Trophoblast cell (in vitro differentiated cells and primary cell): ENCODE measurements at regions not wholly inside any gene's neighbourhood (a gene's known extent, or its start where the extent isn't known, plus 50 kb on each side); places are given as distances from the start of the nearest gene placed in this dataset.
"Not testable (repeated sequence)": the region's sequence is repeated elsewhere in the genome, so short reads cannot be mapped to it uniquely, and the experiment has no call there.

Experiments used
- DNase-seq, 2 donors: peaks; one replicate each; pipeline ENCODE4 v3.0.0-alpha.2; 2016
- H2AFZ ChIP-seq: 2 replicates; pipeline ENCODE4 v1.6.1; 2013; ENCODE audit warnings: low read length, moderate library complexity, mild to moderate bottlenecking; ENCODE audit not compliant: insufficient read depth, poor library complexity
- H2AK5ac ChIP-seq: 2 replicates; pipeline ENCODE4 v1.6.1; 2013; ENCODE audit warnings: mild to moderate bottlenecking, low read length
- H2BK120ac ChIP-seq: 2 replicates; pipeline ENCODE4 v1.6.1; 2013; ENCODE audit warnings: low read length, mild to moderate bottlenecking, moderate library complexity; ENCODE audit not compliant: insufficient read depth, poor library complexity
- H2BK12ac ChIP-seq: 2 replicates; pipeline ENCODE4 v1.6.1; 2013; ENCODE audit warnings: mild to moderate bottlenecking, low read length, moderate library complexity
- H2BK5ac ChIP-seq: 2 replicates; pipeline ENCODE4 v1.6.1; 2013; ENCODE audit warnings: low read length, low read depth, moderate library complexity, mild to moderate bottlenecking; ENCODE audit not compliant: poor library complexity
- H3K14ac ChIP-seq: 2 replicates; pipeline ENCODE4 v1.6.1; 2013; ENCODE audit warnings: mild to moderate bottlenecking, low read length
- H3K18ac ChIP-seq: 2 replicates; pipeline ENCODE4 v1.6.1; 2013; ENCODE audit warnings: mild to moderate bottlenecking, low read length
- H3K23ac ChIP-seq: 2 replicates; pipeline ENCODE4 v1.6.1; 2013; ENCODE audit warnings: low read length
- H3K27ac ChIP-seq: 2 replicates; pipeline ENCODE4 v1.5.1; 2013; ENCODE audit warnings: low read depth, mild to moderate bottlenecking, inconsistent platforms, low read length, moderate library complexity
- H3K27me3 ChIP-seq: 2 replicates; pipeline ENCODE4 v1.6.1; 2013; ENCODE audit warnings: inconsistent platforms, mild to moderate bottlenecking, low read length, moderate library complexity; ENCODE audit not compliant: insufficient read depth
- H3K36me3 ChIP-seq, 2 experiments: 1 replicate in 1 of 2; 2 replicates in 1 of 2; pipeline ENCODE4 v1.6.1; 2013; ENCODE audit warnings: low read length in 2 of 2, mild to moderate bottlenecking in 2 of 2, moderate library complexity in 1 of 2; ENCODE audit not compliant: insufficient read depth in 2 of 2, control insufficient read depth in 1 of 2
- H3K4ac ChIP-seq: 2 replicates; pipeline ENCODE4 v1.6.1; 2013; ENCODE audit warnings: low read depth, mild to moderate bottlenecking, low read length, moderate library complexity
- H3K4me1 ChIP-seq, 2 experiments: 1 replicate in 1 of 2; 2 replicates in 1 of 2; pipeline ENCODE4 v1.6.1; 2013; ENCODE audit warnings: low read length in 2 of 2, mild to moderate bottlenecking in 2 of 2, moderate library complexity in 1 of 2; ENCODE audit not compliant: insufficient read depth in 2 of 2, control insufficient read depth in 1 of 2
- H3K4me2 ChIP-seq: 2 replicates; pipeline ENCODE4 v1.6.1; 2013; ENCODE audit warnings: inconsistent platforms, mild to moderate bottlenecking, low read length, moderate library complexity
- H3K4me3 ChIP-seq: 2 replicates; pipeline ENCODE4 v1.5.1; 2013; ENCODE audit warnings: mild to moderate bottlenecking, low read depth, low read length, inconsistent platforms
- H3K79me1 ChIP-seq: one replicate; pipeline ENCODE4 v1.6.1; 2013; ENCODE audit warnings: low read length
- H3K79me2 ChIP-seq: 2 replicates; pipeline ENCODE4 v1.6.1; 2013; ENCODE audit warnings: low read length, mild to moderate bottlenecking; ENCODE audit not compliant: control insufficient read depth, insufficient read depth, poor library complexity
- H3K9ac ChIP-seq: 2 replicates; pipeline ENCODE4 v1.6.1; 2013; ENCODE audit warnings: mild to moderate bottlenecking, low read length
- H3K9me3 ChIP-seq: 2 replicates; pipeline ENCODE4 v1.6.1; 2013; ENCODE audit warnings: low read depth, mild to moderate bottlenecking, control low read depth, inconsistent platforms, low read length; ENCODE audit not compliant: insufficient read depth
- H4K12ac ChIP-seq: 2 replicates; pipeline ENCODE4 v1.6.1; 2013; ENCODE audit warnings: low read depth, mild to moderate bottlenecking, low read length, moderate library complexity
- H4K8ac ChIP-seq: 2 replicates; pipeline ENCODE4 v1.6.1; 2013; ENCODE audit warnings: low read depth, mild to moderate bottlenecking, low read length, moderate library complexity
- H4K91ac ChIP-seq: one replicate; pipeline ENCODE4 v1.6.1; 2013; ENCODE audit warnings: low read depth, mild to moderate bottlenecking, low read length, moderate library complexity
- WGBS: extraction: QIAGEN DNeasy Blood & Tissue Kit; methylation state at CpG from one replicate; pipeline ENCODE4 v1.1.7; 2013; ENCODE audit warnings: missing lambda C conversion rate; ENCODE audit not compliant: insufficient read length, insufficient coverage; ENCODE audit errors: extremely low coverage; 5-methylcytosine and 5-hydroxymethylcytosine counted together

GRCh38 chr6:141877275-141877983 is 255.3 kb upstream of the GJE1 start:
- no peak overlapping the region for H4K91ac ChIP-seq
- DNase-seq: no peak
- H4K12ac ChIP-seq: no peak overlapping the region
- H2AFZ ChIP-seq: no peak overlapping the region
- H3K23ac ChIP-seq: no peak overlapping the region
- no peak overlapping the region for H2BK120ac ChIP-seq
- H3K4me3 ChIP-seq: no peak overlapping the region
- H3K9me3 ChIP-seq: no peaks in the 10 kb centered on the region
- H3K14ac ChIP-seq: no peak overlapping the region
- H4K8ac ChIP-seq: no peak overlapping the region
- H3K18ac ChIP-seq: no peak overlapping the region
- no peak overlapping the region for H3K4me2 ChIP-seq
- H3K27me3 ChIP-seq: no peaks in the 10 kb centered on the region
- no peak overlapping the region for H3K4ac ChIP-seq
- H3K36me3 ChIP-seq: no peaks in the 10 kb centered on the region
- no peak overlapping the region for H2BK5ac ChIP-seq
- H3K79me1 ChIP-seq: no peaks in the 10 kb centered on the region
- H3K4me1 ChIP-seq: no peaks in the 10 kb centered on the region
- WGBS: no CpG with 5 or more reads among the region's 2 CpGs
- H3K79me2 ChIP-seq: no peaks in the 10 kb centered on the region
- no peak overlapping the region for H3K9ac ChIP-seq
- no peak overlapping the region for H2AK5ac ChIP-seq
- no peak overlapping the region for H2BK12ac ChIP-seq
- no peak overlapping the region for H3K27ac ChIP-seq

GRCh38 chr6:141874930-141875602 is 257.7 kb upstream of the GJE1 start:
- Histone ChIP-seq H3K4me3 (no peak overlapping the region), H2AFZ (no peak overlapping the region), H3K79me2 (no peaks in the 10 kb centered on the region), H3K79me1 (no peaks in the 10 kb centered on the region), H3K23ac (no peak overlapping the region), H2BK5ac (no peak overlapping the region), H4K12ac (no peak overlapping the region), H3K36me3 (no peaks in the 10 kb centered on the region), H3K27me3 (no peaks in the 10 kb centered on the region), H2BK120ac (no peak overlapping the region), H4K8ac (no peak overlapping the region), H3K9ac (no peak overlapping the region), H2AK5ac (no peak overlapping the region), H2BK12ac (no peak overlapping the region), H3K4me1 (no peaks in the 10 kb centered on the region), H4K91ac (no peak overlapping the region), H3K4ac (no peak overlapping the region), H3K18ac (no peak overlapping the region), H3K14ac (no peak overlapping the region), H3K4me2 (no peak overlapping the region), H3K9me3 (no peaks in the 10 kb centered on the region), H3K27ac (no peak overlapping the region)
- DNase-seq: peak in 1 of 2 donors; percentile 3
- no CpG with 5 or more reads among the region's 6 CpGs for WGBS

GRCh38 chr6:141869509-141869908 is 263.2 kb upstream of the GJE1 start:
- H2BK120ac ChIP-seq, H2AK5ac ChIP-seq, H3K36me3 ChIP-seq, H3K14ac ChIP-seq, H3K4me1 ChIP-seq, H2BK12ac ChIP-seq, H3K79me2 ChIP-seq, H2AFZ ChIP-seq, H3K18ac ChIP-seq, H3K9ac ChIP-seq, H4K91ac ChIP-seq, H3K4me2 ChIP-seq, H3K27ac ChIP-seq, H3K27me3 ChIP-seq, H4K12ac ChIP-seq, H3K23ac ChIP-seq, H3K79me1 ChIP-seq, H2BK5ac ChIP-seq, H4K8ac ChIP-seq, H3K4ac ChIP-seq, H3K9me3 ChIP-seq, H3K4me3 ChIP-seq, DNase-seq: not testable (repeated sequence)
- no CpG with 5 or more reads among the region's 2 CpGs for WGBS

GRCh38 chr6:141867767-141868166 is 265.0 kb upstream of the GJE1 start:
- no peaks in the 10 kb centered on the region for H3K4me1 ChIP-seq
- no peak overlapping the region for H2BK12ac ChIP-seq
- H2AFZ ChIP-seq: no peak overlapping the region
- no peak overlapping the region for H3K14ac ChIP-seq
- H3K4me3 ChIP-seq: no peak overlapping the region
- no peak overlapping the region for H4K91ac ChIP-seq
- DNase-seq: no peak
- H3K9me3 ChIP-seq: no peaks in the 10 kb centered on the region
- no peak overlapping the region for H3K27ac ChIP-seq
- H3K9ac ChIP-seq: no peak overlapping the region
- H3K18ac ChIP-seq: no peak overlapping the region
- no peaks in the 10 kb centered on the region for H3K79me2 ChIP-seq
- H2BK5ac ChIP-seq: no peak overlapping the region
- WGBS: no CpG with 5 or more reads among the region's 6 CpGs
- H3K79me1 ChIP-seq: no peaks in the 10 kb centered on the region
- H3K4me2 ChIP-seq: no peak overlapping the region
- no peak overlapping the region for H2BK120ac ChIP-seq
- no peaks in the 10 kb centered on the region for H3K27me3 ChIP-seq
- no peak overlapping the region for H4K12ac ChIP-seq
- H3K23ac ChIP-seq: no peak overlapping the region
- H4K8ac ChIP-seq: no peak overlapping the region
- H3K4ac ChIP-seq: no peak overlapping the region
- no peak overlapping the region for H2AK5ac ChIP-seq
- H3K36me3 ChIP-seq: no peaks in the 10 kb centered on the region
